Parathyroid adenoma (tissue), 2 donors: ENCODE measurements at regions not wholly inside any gene's neighbourhood (a gene's known extent, or its start where the extent isn't known, plus 50 kb on each side); places are given as distances from the start of the nearest gene placed in this dataset.
"Not testable (repeated sequence)": the region's sequence is repeated elsewhere in the genome, so short reads cannot be mapped to it uniquely, and the experiment has no call there.

Experiments used
- H2AFZ ChIP-seq: fragments of 300-600 bp; sonication (generic); one replicate; pipeline ENCODE4 v1.7.0; 2017; ENCODE audit warnings: antibody characterized with exemption, mild to moderate bottlenecking
- H3K27ac ChIP-seq: fragments of 300-600 bp; sonication (generic); one replicate; pipeline ENCODE4 v1.7.0; 2017
- H3K27me3 ChIP-seq: fragments of 300-600 bp; sonication (generic); one replicate; pipeline ENCODE4 v1.7.0; 2017; ENCODE audit warnings: low read length; ENCODE audit not compliant: control insufficient read depth, insufficient read depth
- H3K36me3 ChIP-seq: fragments of 300-600 bp; sonication (generic); one replicate; pipeline ENCODE4 v1.7.0; 2017; ENCODE audit warnings: low read length; ENCODE audit not compliant: control insufficient read depth, insufficient read depth
- H3K4me1 ChIP-seq: fragments of 300-600 bp; sonication (generic); one replicate; pipeline ENCODE4 v1.7.0; 2017; ENCODE audit warnings: control low read depth
- H3K4me2 ChIP-seq: fragments of 300-600 bp; sonication (generic); one replicate; pipeline ENCODE4 v1.7.0; 2017; ENCODE audit warnings: low read length
- H3K4me3 ChIP-seq: fragments of 300-600 bp; sonication (generic); one replicate; pipeline ENCODE4 v1.7.0; 2017; ENCODE audit warnings: low read depth, low read length
- H3K79me2 ChIP-seq: fragments of 300-600 bp; sonication (generic); one replicate; pipeline ENCODE4 v1.7.0; 2017; ENCODE audit warnings: control low read depth
- H3K9ac ChIP-seq: fragments of 300-600 bp; sonication (generic); one replicate; pipeline ENCODE4 v1.7.0; 2017; ENCODE audit warnings: mild to moderate bottlenecking
- H3K9me3 ChIP-seq: fragments of 300-600 bp; sonication (generic); one replicate; pipeline ENCODE4 v1.7.0; 2017; ENCODE audit warnings: low read length; ENCODE audit not compliant: control insufficient read depth
- CTCF ChIP-seq: fragments of 300-600 bp; sonication (generic); IDR thresholded peaks from one replicate; pipeline ENCODE4 v1.7.0; 2017; ENCODE audit warnings: antibody characterized with exemption, mild to moderate bottlenecking
- donor health status: primary hyperparathyroidism.

- not testable (repeated sequence) for H3K27me3 ChIP-seq, H2AFZ ChIP-seq, H3K4me2 ChIP-seq, H3K9ac ChIP-seq, H3K79me2 ChIP-seq, H3K27ac ChIP-seq, H3K4me1 ChIP-seq, H3K36me3 ChIP-seq, H3K9me3 ChIP-seq, H3K4me3 ChIP-seq
Measured at GRCh38 chr16:29246091-29246490, 160.4 kb downstream of the NPIPB11 start.

- Histone ChIP-seq H3K9ac (no peak overlapping the region), H3K9me3 (no peaks in the 10 kb centered on the region), H3K36me3 (no peaks in the 10 kb centered on the region), H3K4me3 (no peak overlapping the region), H3K27ac (no peak overlapping the region), H2AFZ (no peak overlapping the region), H3K27me3 (no peaks in the 10 kb centered on the region), H3K4me2 (no peak overlapping the region), H3K79me2 (no peaks in the 10 kb centered on the region), H3K4me1 (no peaks in the 10 kb centered on the region)
- no peak for TF ChIP-seq CTCF
Measured at GRCh38 chr16:29237971-29238370, 168.5 kb downstream of the NPIPB11 start.

GRCh38 chr16:29237495-29237894, 169.0 kb downstream of the NPIPB11 start:
- not testable (repeated sequence) for H3K36me3 ChIP-seq, H3K9me3 ChIP-seq, H3K4me3 ChIP-seq

GRCh38 chr16:29237023-29237422, 169.5 kb downstream of the NPIPB11 start:
- not testable (repeated sequence) for H3K4me1 ChIP-seq, H3K79me2 ChIP-seq, H2AFZ ChIP-seq, H3K36me3 ChIP-seq, H3K4me3 ChIP-seq, H3K9me3 ChIP-seq, H3K4me2 ChIP-seq, H3K9ac ChIP-seq, H3K27ac ChIP-seq, H3K27me3 ChIP-seq

More at GRCh38 chr16:29237495-29237894, 169.0 kb downstream of the NPIPB11 start:
- not testable (repeated sequence) for H2AFZ ChIP-seq, H3K27ac ChIP-seq, H3K4me2 ChIP-seq, H3K4me1 ChIP-seq, H3K79me2 ChIP-seq, H3K9ac ChIP-seq, H3K27me3 ChIP-seq

GRCh38 chr16:29235836-29236370, 170.6 kb downstream of the NPIPB11 start:
- H3K9ac ChIP-seq, H3K4me3 ChIP-seq, H3K27me3 ChIP-seq, H3K79me2 ChIP-seq, H3K4me1 ChIP-seq, H3K9me3 ChIP-seq, H2AFZ ChIP-seq, H3K36me3 ChIP-seq, H3K4me2 ChIP-seq, H3K27ac ChIP-seq: not testable (repeated sequence)

GRCh38 chr16:29234536-29235275, 171.8 kb downstream of the NPIPB11 start:
- H3K4me2 ChIP-seq, H2AFZ ChIP-seq, H3K4me3 ChIP-seq, H3K27me3 ChIP-seq, H3K79me2 ChIP-seq, H3K4me1 ChIP-seq, H3K9ac ChIP-seq, H3K36me3 ChIP-seq, H3K27ac ChIP-seq, H3K9me3 ChIP-seq: not testable (repeated sequence)

GRCh38 chr16:29233705-29234404, 172.7 kb downstream of the NPIPB11 start:
- H3K4me3 ChIP-seq, H3K9me3 ChIP-seq, H3K36me3 ChIP-seq, H3K79me2 ChIP-seq, H3K9ac ChIP-seq, H2AFZ ChIP-seq, H3K4me2 ChIP-seq, H3K27ac ChIP-seq, H3K4me1 ChIP-seq, H3K27me3 ChIP-seq: not testable (repeated sequence)
